ENCODE measurements at regions not wholly inside any gene's neighbourhood (a gene's known extent, or its start where the extent isn't known, plus 50 kb on each side); places are given as distances from the start of the nearest gene placed in this dataset.

DNA sequence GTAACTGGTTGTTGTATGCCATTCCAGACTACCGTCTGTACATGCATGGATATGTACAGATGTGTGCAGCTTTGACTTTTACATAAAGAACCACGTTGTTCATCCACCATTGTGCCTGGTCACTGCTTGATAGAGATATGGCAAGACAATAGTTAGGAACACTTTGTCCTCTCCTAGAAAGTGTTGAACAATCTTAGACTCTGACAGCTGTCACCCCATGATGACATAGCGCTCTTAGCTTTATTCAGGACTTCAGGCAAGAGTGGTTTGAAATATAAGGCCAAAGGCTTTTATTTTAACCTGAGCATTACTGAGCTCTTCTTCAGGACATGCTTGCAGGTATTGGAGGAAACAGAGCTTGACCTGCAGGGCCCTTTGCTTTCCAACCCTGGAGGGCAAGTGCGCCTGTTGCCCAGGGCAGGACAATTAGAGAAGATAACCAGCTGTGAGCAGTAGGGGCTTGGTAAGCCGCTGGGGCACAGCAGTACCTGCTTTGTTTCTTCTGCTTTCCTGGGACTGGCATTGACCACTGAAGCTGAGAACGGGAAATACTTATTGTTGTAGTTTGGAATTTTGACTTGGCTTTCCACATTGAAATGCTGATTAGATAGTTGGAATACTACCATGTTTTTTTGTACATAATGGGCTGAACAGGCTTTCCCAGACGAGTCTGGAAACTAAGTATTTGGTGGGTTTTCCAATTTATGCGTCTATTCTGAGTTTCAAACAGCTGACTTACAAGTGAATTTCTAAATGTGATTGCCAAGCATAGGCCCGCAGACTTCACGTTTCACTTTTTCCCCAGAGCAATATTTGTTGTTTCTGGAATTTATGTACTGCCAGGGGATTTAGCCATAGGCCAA is 51.1 kb downstream of the GARRE1 start:
- DNase-seq = no peak

DNA sequence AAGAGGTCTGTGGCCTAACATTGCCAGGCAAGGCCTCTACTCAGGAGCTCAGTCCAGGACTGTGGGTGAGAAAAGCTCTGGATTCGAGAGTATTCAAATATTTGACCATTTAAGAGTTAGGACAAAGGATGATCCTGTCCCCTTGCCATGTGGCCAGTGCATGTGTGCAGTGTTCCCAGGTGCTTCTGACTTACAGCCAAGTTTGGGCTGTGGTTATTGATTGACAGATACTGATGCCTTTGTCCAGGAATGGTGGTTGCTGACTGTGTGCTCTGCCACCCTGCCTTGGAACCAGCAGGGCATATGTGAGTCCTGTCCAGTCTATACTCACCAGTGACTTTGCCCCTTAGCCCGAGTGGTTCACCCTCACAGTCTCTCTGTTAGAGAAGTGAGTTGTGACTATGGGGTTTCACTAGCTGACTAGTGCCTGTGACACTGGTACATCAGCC is 51.9 kb downstream of the GARRE1 start:
- no peak for DNase-seq

DNA sequence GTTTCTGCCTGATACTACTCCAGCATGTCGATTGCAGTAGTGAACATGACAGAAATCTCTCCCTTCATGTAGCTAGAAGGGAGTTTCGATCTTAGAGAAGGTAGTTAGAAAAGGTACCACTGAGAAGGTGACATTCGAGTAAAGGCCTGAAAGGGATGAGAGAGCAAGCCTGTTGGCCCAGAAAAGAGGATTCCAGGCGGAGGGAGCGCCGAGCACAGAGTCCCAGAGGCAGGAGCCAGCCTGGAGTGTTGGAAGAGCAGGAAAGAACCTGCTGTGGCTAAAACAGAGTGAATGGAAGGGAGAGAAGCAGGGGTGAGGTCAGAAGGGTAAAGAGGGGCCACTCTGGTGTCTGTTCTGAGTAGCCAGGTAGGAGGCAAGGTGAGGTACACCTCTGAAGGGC is 52.5 kb downstream of the GARRE1 start:
- DNase-seq = no peak

DNA sequence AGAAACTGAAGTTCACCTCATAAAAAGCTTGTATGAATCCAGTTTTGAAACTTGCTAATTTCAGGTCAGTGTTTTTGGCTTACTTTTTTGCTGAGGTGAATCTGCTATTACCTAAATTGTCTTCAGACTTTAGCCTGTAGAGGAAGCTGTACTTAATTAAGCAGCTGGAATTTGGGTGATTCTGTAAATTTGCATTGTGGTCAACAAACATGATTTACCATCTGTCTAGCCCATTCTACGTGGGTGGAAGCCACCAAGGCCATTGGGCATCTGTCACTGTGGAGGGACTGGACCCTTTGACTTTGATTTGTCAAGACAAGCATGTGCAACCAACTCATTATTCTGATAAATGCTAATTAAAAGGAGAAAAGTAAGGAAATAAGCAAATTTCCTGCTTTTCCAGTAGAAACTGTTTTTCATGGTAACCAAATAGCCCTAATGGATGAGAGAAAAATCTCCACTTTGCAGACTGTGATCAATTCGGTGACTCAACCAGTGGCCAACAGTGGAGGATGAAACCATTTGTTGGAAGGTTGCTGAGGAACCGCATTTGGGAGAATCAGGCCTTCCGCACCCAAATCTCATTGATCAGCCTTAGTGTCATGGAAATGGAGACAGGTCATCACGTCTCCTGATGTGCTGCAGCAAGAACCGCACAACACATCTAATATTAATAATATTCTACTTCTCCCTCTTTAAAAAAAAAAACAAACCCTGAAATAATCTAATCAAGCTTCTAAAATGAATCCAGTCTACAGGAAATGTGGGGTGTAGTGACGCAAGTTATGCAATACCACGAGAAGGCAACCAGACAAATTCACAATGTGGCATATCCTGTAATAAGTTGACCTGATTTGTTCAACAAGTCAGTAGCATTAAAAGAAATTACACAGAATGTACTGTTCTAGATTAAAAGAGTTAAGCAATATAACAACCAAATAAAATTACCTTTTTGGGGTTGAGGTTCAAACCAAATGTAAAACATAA is 54.3 kb downstream of the GARRE1 start:
- no peak for DNase-seq

DNA sequence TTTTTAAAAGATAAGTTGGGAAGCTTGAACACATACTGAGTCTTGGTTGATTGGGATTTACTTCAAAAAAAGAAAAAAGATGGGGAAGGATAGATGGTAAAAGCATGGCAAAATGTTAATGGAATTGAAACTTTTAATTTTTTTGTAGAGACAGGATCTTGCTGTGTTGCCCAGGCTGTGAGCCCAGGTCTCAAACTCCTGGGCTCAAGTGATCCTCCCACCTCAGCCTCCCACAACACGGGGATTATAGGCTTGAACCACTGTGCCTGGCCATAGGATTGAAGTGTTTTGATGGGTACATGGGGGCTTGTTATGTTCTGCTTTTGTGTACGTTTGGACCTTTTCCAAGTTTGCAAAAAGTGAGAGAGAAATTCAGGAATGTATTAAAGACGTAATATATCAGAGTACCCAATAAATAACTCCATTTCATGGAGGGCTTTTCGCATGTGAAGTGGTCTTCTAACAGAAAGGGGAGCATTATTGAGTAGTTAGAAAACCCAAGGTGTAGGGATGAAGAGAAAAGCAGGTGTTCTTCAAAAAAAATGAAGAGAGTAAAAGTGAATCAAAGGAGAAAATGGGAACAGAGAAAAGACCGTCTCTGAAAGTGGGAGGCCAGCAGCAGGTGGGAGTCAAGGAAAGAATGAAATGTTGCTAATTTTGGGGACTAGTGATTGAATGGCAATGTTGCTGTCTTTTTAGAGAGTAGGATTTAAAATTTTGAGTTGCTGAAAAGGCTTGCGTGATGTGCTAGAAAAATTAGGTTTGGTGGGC is 55.2 kb downstream of the GARRE1 start:
- peak; percentile 28 for DNase-seq

DNA sequence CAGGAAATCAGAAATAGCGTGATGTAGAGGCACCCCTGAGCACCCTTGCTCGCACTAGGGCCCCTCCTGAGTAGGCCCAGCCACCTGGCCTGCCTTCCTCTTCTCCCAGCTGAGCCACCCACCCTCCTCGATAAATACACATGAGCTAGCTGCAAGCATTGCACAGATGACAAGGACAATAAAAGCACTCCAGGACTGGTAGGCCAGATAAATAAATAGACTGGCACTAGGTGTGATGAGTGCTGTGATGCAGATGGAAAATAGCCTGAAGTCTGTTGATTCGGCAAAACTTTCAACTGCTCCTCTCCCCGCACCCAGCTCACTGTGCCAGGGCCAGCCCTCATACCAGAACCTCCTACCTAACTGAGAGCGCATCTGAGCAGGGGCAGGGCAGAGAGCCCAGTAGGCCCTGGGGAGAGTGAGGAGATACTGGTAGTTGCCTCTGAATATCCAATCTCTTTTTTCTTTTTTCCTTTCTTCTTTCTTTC is 54.5 kb upstream of the GPI start:
- DNase-seq = peak; percentile 98

DNA sequence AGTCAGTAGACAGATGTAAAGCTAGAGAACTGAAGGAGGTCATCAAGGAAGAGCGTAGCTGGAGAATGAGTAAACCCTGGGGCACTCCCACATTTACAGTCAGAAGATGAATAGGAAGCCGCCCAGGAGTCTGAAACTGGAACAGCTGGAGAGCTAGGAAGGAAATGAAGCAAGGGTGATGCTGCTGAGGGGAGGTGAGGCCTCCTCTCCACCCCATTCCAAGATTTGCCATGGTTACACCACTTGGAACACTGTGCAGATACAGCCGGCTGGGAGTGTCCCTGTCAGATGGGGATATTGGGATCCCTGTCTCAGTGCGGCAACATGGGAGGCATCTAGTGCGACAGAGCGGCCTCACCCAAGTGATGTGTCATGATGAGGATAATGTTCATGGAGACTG is 51.8 kb upstream of the GPI start:
- DNase-seq = no peak

DNA sequence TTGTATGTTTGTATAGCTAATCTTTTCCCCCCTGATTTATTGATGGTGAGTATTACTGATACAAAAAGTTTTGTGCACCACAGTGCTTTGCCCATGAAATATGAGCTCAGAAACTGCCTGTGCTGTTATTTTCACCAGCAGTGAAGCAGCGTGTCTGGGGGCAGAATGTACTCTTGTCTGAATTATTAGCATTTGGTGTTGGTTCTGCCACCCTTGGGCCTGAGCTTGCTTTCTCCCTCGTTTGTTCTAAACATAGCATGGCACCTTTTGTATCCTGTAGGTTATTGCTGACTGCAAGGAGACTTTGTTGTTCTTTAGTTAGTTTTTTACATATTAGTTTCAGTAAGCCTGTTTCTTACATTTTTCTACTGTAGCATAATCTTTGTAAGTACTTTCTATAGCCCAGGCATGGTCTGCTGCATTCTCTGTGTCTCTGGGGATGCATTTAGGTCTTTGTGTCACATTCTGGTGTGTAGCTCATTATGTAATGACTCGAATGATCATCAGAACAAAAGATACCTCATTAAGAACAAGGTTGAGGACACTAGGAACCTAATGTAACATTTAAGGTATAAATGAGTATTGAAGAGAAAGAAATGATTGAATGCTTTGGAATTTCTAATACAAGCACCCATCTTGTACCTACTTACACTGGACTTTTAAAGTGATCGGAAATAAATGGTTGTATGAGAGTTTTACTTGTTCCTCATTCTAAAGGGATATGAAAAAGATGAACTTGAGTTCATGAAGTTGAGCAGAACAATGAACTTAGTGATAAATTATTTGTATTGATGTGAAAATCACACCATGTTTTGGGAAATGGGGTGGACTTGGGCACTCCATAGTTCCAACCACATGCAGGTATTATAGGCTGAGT is 50.3 kb upstream of the GPI start:
- DNase-seq = no peak
